ENCODE measurements at regions not wholly inside any gene's neighbourhood (a gene's known extent, or its start where the extent isn't known, plus 50 kb on each side); places are given as distances from the start of the nearest gene placed in this dataset.

DNA sequence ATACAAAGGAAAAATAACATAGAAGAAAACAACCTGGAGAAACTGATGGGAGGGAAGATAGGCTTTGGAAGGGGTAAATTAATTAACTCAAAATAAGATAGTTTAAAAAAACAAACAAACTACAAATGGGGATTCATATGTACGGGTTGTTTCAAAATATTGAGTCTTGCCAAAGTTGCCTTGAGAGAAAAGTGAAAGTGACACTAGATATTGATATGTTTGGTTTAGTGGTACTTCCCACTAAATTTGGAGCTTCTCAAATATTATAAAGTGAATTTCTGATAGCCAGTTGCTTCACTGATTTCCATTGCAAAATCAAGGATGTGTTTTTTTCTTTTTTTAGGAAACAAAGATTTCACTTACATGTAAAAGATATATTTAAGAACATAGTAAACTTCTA, 149.5 kb upstream of the RUNX1 start:
- Histone ChIP-seq H3K4me2 (replicated peaks; ENCODE audit: extremely low read depth, low read length, poor library complexity, severe bottlenecking) (no peak overlapping the region), H3K27ac (ENCODE audit: low read depth in 1 of 2, low read length in 2 of 2) (no peak overlapping the region), H3K79me2 (ENCODE audit: insufficient read depth, low read length) (no peaks in the 10 kb centered on the region), H4K20me1 (ENCODE audit: insufficient read depth, low read length) (no peaks in the 10 kb centered on the region), H3K4me1 (ENCODE audit: control insufficient read depth in 1 of 2, insufficient read depth in 2 of 2, low read length in 2 of 2) (peaks cover 0 to 30% of the 10 kb centered on the region in 2 donors), H3K27me3 (ENCODE audit: control insufficient read depth in 2 of 2, insufficient read depth in 2 of 2, low read length in 2 of 2) (no peaks in the 10 kb centered on the region), H3K36me3 (replicated peaks in 1 of 2; ENCODE audit: control insufficient read depth in 1 of 2, insufficient read depth in 2 of 2, low read length in 2 of 2) (no peaks in the 10 kb centered on the region), H2AFZ (ENCODE audit: insufficient read depth, low read depth, low read length, poor library complexity, severe bottlenecking) (no peak overlapping the region), H3K9ac (ENCODE audit: insufficient read depth, low read length, poor library complexity, severe bottlenecking) (no peak overlapping the region), H3K9me3 (replicated peaks in 1 of 2; ENCODE audit: control insufficient read depth in 1 of 2, insufficient read depth in 1 of 2, low read length in 2 of 2) (peaks cover 0 to 2% of the 10 kb centered on the region in 2 donors), H3K4me3 (replicated peaks in 1 of 3; ENCODE audit: low read depth in 2 of 3, low read length in 3 of 3) (no peak overlapping the region)
- Mint-ChIP-seq H3K9me3 (peaks cover 4 to 16% (median 8%) of the 10 kb centered on the region in 7 donors), H3K36me3 (no peaks in the 10 kb centered on the region), H3K27ac (no peak overlapping the region), H3K4me3 (no peak overlapping the region), H3K4me1 (peaks cover 12% of the 10 kb centered on the region), H3K27me3 (ENCODE audit: low read depth in 3 of 3) (peaks cover 0 to 4% (median 0%) of the 10 kb centered on the region in 3 donors)
- intact Hi-C loops (cut with micrococcal nuclease) = no loop called here
- TF ChIP-seq, protein P1, sequence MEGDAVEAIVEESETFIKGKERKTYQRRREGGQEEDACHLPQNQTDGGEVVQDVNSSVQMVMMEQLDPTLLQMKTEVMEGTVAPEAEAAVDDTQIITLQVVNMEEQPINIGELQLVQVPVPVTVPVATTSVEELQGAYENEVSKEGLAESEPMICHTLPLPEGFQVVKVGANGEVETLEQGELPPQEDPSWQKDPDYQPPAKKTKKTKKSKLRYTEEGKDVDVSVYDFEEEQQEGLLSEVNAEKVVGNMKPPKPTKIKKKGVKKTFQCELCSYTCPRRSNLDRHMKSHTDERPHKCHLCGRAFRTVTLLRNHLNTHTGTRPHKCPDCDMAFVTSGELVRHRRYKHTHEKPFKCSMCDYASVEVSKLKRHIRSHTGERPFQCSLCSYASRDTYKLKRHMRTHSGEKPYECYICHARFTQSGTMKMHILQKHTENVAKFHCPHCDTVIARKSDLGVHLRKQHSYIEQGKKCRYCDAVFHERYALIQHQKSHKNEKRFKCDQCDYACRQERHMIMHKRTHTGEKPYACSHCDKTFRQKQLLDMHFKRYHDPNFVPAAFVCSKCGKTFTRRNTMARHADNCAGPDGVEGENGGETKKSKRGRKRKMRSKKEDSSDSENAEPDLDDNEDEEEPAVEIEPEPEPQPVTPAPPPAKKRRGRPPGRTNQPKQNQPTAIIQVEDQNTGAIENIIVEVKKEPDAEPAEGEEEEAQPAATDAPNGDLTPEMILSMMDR (IDR thresholded peaks at IDR 0.05) = no peak
- DNase-seq = no peak
- no CpG with 5 or more reads among the region's 1 CpG for WGBS (ENCODE audit: insufficient coverage)

DNA sequence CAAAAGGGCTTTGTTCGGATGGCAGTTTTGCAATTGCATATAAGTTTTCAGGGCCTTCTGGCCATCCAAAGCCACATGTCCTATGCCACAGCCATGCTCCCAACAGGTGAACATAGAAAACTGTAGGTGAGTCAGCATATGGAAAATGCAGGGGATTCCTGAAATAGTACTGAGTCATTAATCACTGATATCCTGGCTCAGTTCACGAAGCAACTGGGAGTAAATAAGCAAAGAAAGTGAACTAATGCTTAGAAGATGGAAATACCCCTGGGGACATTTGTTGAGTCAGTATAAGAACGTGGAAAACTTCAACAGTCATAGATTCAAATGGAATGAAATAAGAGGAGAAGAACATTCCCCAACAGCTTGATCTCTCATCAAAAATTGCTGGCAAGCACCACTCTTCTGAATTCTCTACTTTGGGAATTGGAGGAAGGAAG, 148.9 kb upstream of the RUNX1 start:
- Mint-ChIP-seq H3K36me3 (no peaks in the 10 kb centered on the region), H3K4me3 (no peak overlapping the region), H3K27me3 (ENCODE audit: low read depth in 3 of 3) (peaks cover 0 to 4% (median 0%) of the 10 kb centered on the region in 3 donors), H3K4me1 (peaks cover 12% of the 10 kb centered on the region), H3K27ac (no peak overlapping the region), H3K9me3 (peaks cover 5 to 17% (median 10%) of the 10 kb centered on the region in 7 donors)
- Histone ChIP-seq H3K36me3 (replicated peaks in 1 of 2; ENCODE audit: control insufficient read depth in 1 of 2, insufficient read depth in 2 of 2, low read length in 2 of 2) (no peaks in the 10 kb centered on the region), H3K4me3 (replicated peaks in 1 of 3; ENCODE audit: low read depth in 2 of 3, low read length in 3 of 3) (no peak overlapping the region), H3K9me3 (replicated peaks in 1 of 2; ENCODE audit: control insufficient read depth in 1 of 2, insufficient read depth in 1 of 2, low read length in 2 of 2) (peaks cover 0 to 2% of the 10 kb centered on the region in 2 donors), H3K79me2 (ENCODE audit: insufficient read depth, low read length) (no peaks in the 10 kb centered on the region), H3K27me3 (ENCODE audit: control insufficient read depth in 2 of 2, insufficient read depth in 2 of 2, low read length in 2 of 2) (no peaks in the 10 kb centered on the region), H4K20me1 (ENCODE audit: insufficient read depth, low read length) (no peaks in the 10 kb centered on the region), H2AFZ (ENCODE audit: insufficient read depth, low read depth, low read length, poor library complexity, severe bottlenecking) (no peak overlapping the region), H3K9ac (ENCODE audit: insufficient read depth, low read length, poor library complexity, severe bottlenecking) (no peak overlapping the region), H3K27ac (ENCODE audit: low read depth in 1 of 2, low read length in 2 of 2) (no peak overlapping the region), H3K4me1 (ENCODE audit: control insufficient read depth in 1 of 2, insufficient read depth in 2 of 2, low read length in 2 of 2) (peaks cover 0 to 25% of the 10 kb centered on the region in 2 donors), H3K4me2 (replicated peaks; ENCODE audit: extremely low read depth, low read length, poor library complexity, severe bottlenecking) (no peak overlapping the region)
- WGBS (ENCODE audit: insufficient coverage) = 100% methylated on average over 1 of the region's 3 CpGs
- TF ChIP-seq, protein P1 (IDR thresholded peaks at IDR 0.05) = no peak
- intact Hi-C loops (cut with micrococcal nuclease) = no loop called here
- DNase-seq = no peak

All from CD14-positive monocyte (primary cell).